ENCODE measurements at regions not wholly inside any gene's neighbourhood (a gene's known extent, or its start where the extent isn't known, plus 50 kb on each side); places are given as distances from the start of the nearest gene placed in this dataset.

- TF ChIP-seq, protein P1, sequence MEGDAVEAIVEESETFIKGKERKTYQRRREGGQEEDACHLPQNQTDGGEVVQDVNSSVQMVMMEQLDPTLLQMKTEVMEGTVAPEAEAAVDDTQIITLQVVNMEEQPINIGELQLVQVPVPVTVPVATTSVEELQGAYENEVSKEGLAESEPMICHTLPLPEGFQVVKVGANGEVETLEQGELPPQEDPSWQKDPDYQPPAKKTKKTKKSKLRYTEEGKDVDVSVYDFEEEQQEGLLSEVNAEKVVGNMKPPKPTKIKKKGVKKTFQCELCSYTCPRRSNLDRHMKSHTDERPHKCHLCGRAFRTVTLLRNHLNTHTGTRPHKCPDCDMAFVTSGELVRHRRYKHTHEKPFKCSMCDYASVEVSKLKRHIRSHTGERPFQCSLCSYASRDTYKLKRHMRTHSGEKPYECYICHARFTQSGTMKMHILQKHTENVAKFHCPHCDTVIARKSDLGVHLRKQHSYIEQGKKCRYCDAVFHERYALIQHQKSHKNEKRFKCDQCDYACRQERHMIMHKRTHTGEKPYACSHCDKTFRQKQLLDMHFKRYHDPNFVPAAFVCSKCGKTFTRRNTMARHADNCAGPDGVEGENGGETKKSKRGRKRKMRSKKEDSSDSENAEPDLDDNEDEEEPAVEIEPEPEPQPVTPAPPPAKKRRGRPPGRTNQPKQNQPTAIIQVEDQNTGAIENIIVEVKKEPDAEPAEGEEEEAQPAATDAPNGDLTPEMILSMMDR (IDR thresholded peaks at IDR 0.05; ENCODE audit: partially characterized antibody, unreplicated experiment), result no peak
- H3K27me3 Mint-ChIP-seq (ENCODE audit: unreplicated experiment), result no peaks in the 10 kb centered on the region
- H3K27ac Mint-ChIP-seq (ENCODE audit: unreplicated experiment), result no peak overlapping the region
- H3K4me1 Mint-ChIP-seq (ENCODE audit: low read depth, unreplicated experiment), result no peaks in the 10 kb centered on the region
- H3K36me3 Mint-ChIP-seq (ENCODE audit: unreplicated experiment), result no peaks in the 10 kb centered on the region
- no peak for DNase-seq
- no peak overlapping the region for H3K4me3 Mint-ChIP-seq (ENCODE audit: unreplicated experiment)
- no peaks in the 10 kb centered on the region for H3K9me3 Mint-ChIP-seq (ENCODE audit: unreplicated experiment)
Measured at GRCh38 chr15:37586976-37587375, 347.5 kb upstream of the TMCO5A start.

DNA sequence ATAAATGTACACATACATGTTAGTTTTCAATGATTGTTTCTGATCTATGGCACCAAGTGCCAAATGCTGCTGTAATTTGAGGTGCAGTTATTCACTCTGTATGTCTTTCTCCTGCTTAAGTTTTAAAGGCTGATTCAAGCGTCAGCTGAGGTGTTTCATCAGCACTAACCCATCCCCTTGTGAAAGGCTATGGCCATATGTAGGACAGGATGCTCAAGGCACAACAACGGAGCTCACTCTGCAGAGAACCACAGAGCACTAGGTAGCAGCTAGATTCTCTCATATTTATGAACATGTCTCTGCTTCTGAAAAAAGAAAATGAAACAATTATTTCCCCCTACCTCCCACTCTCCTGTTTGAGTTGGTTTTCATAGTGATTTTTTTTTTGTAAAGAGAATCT lies 340.0 kb upstream of the TMCO5A start:
- no peak overlapping the region for H3K4me3 Mint-ChIP-seq (ENCODE audit: unreplicated experiment)
- H3K27ac Mint-ChIP-seq (ENCODE audit: unreplicated experiment), result no peak overlapping the region
- no peak for DNase-seq
- no peaks in the 10 kb centered on the region for H3K27me3 Mint-ChIP-seq (ENCODE audit: unreplicated experiment)
- H3K9me3 Mint-ChIP-seq (ENCODE audit: unreplicated experiment), result no peaks in the 10 kb centered on the region
- H3K4me1 Mint-ChIP-seq (ENCODE audit: low read depth, unreplicated experiment), result no peaks in the 10 kb centered on the region
- H3K36me3 Mint-ChIP-seq (ENCODE audit: unreplicated experiment), result no peaks in the 10 kb centered on the region
- TF ChIP-seq, protein P1 (IDR thresholded peaks at IDR 0.05; ENCODE audit: partially characterized antibody, unreplicated experiment), result no peak

DNA sequence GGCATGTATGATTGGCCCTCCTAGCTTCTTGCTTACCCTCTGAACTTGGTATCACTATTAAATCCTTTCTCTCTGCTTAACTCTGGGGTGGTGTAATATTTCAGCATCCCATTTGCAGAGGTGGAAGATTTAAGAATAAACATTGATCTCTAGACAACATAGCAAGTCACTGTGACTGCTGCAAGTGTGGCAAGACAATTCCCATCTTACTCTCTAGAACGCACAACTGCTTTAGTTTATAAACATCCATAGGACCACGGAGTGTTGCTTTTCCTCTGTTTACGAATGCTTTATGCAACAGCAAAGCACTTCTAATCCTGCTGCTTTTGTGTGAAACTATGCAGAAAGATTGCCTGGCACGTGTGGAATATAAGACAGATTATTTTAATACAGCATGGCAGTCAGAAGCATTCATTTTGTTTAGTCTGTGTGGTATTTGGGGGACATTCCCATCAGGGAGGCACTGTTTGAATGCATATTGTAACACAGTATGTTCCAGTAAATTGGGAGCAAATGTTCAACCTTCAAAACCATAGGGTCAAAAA lies 338.9 kb upstream of the TMCO5A start:
- Mint-ChIP-seq H3K27me3 (ENCODE audit: unreplicated experiment) (no peaks in the 10 kb centered on the region), H3K27ac (ENCODE audit: unreplicated experiment) (no peak overlapping the region), H3K36me3 (ENCODE audit: unreplicated experiment) (no peaks in the 10 kb centered on the region), H3K4me3 (ENCODE audit: unreplicated experiment) (no peak overlapping the region), H3K4me1 (ENCODE audit: low read depth, unreplicated experiment) (no peaks in the 10 kb centered on the region), H3K9me3 (ENCODE audit: unreplicated experiment) (no peaks in the 10 kb centered on the region)
- TF ChIP-seq, protein P1 (IDR thresholded peaks at IDR 0.05; ENCODE audit: partially characterized antibody, unreplicated experiment), result no peak
- no peak for DNase-seq

DNA sequence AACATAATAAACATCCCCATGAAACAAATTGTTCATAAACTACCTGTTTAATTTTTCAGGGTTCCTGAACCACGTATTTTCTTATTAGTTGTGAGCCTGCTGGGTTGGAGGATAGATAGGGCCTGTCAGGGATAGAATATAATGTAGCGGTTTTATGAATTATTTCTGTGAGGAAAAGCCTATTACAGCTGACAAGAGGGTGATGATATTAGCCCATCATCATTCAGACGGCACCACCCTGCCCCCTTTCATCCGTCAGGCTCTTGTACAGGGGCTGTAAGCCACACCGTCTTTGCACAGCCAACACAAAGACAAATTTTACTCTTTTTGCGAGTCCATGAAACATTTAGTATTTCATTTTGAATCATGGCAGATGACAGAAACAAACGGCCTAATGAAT lies 335.3 kb upstream of the TMCO5A start:
- Mint-ChIP-seq H3K4me1 (ENCODE audit: low read depth, unreplicated experiment) (no peaks in the 10 kb centered on the region), H3K4me3 (ENCODE audit: unreplicated experiment) (no peak overlapping the region), H3K27ac (ENCODE audit: unreplicated experiment) (no peak overlapping the region), H3K9me3 (ENCODE audit: unreplicated experiment) (no peaks in the 10 kb centered on the region), H3K27me3 (ENCODE audit: unreplicated experiment) (no peaks in the 10 kb centered on the region), H3K36me3 (ENCODE audit: unreplicated experiment) (no peaks in the 10 kb centered on the region)
- TF ChIP-seq, protein P1 (IDR thresholded peaks at IDR 0.05; ENCODE audit: partially characterized antibody, unreplicated experiment), result no peak
- no peak for DNase-seq

GRCh38 chr15:37616215-37616614 lies 318.2 kb upstream of the TMCO5A start:
- Mint-ChIP-seq H3K4me1 (ENCODE audit: low read depth, unreplicated experiment) (no peaks in the 10 kb centered on the region), H3K27me3 (ENCODE audit: unreplicated experiment) (peaks cover 2% of the 10 kb centered on the region), H3K27ac (ENCODE audit: unreplicated experiment) (no peak overlapping the region), H3K36me3 (ENCODE audit: unreplicated experiment) (no peaks in the 10 kb centered on the region), H3K4me3 (ENCODE audit: unreplicated experiment) (no peak overlapping the region), H3K9me3 (ENCODE audit: unreplicated experiment) (no peaks in the 10 kb centered on the region)
- no peak for DNase-seq
- TF ChIP-seq, protein P1 (IDR thresholded peaks at IDR 0.05; ENCODE audit: partially characterized antibody, unreplicated experiment), result no peak

All from glutamatergic neuron (in vitro differentiated cells).